HG03575 (cell line): ENCODE measurements at regions not wholly inside any gene's neighbourhood (a gene's known extent, or its start where the extent isn't known, plus 50 kb on each side); places are given as distances from the start of the nearest gene placed in this dataset.

Source experiments
- ATAC-seq: cut with Tn5 transposase; IDR thresholded peaks from one replicate; pipeline ENCODE4 v1.9.1; 2021; ENCODE audit not compliant: unreplicated experiment, insufficient number of reproducible peaks, low FRiP score; ENCODE audit errors: extremely low read depth

DNA sequence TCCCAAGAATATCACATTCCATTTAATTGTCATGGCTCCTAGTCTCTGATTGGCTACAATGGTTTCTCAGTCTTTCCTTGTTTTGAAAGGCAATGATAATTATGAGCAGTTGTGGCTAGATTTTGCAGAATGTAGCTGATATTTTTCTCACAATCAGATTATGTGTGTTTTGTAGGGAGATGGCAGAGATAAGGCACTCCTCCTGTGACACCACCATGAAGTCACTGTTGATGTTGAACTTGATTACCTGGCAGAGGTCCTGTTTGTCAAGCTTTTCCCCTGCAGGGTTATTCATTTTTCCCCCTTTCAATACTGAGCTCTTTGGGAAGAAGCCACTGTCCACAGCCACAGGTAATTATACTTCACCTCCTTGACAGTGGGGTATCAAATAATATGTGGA is 602.9 kb upstream of the PFKP start:
- no peak for ATAC-seq

DNA sequence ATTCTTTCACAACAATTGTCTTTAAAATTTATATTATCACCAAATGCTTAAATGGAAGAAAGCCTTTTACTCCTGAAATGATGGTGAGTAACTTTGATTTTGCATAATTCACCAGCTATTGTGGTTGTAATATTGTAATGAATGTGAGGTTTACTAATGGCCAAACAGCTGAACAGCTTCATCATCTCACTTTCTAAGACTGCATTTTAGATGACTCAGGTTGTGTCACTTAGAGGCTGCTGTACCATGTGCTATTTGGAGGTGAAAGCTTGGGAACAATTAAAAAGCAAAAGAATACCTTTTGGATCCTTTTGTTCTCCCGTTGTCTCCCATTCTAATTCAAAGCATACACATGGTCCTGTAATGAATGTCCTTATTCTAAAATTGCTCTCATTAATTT is 604.0 kb upstream of the PFKP start:
- ATAC-seq, result no peak

- ATAC-seq, result no peak
Observed at GRCh38 chr10:2462581-2462980, 604.8 kb upstream of the PFKP start.

- no peak for ATAC-seq
Observed at GRCh38 chr10:2460812-2461211, 606.5 kb upstream of the PFKP start.

DNA sequence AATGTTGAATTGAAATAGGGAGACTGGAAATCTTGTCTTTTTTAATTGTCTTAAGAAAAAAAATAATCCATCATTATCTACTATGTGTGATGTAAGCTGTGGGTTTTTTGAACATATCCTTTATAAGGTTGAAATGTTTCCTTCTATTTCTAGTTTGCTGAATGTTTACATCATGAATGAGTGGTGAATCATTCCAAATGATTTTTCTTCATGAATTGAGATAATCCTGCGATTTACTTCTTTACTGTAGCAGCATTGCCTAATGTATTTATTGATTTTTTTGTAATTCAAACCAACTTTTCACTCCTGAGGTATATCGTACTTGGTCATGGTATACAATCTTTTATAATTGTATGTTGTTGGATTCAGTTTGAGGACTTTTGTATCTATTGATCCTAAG is 607.6 kb upstream of the PFKP start:
- ATAC-seq, result no peak

GRCh38 chr10:2456834-2457233 is 610.5 kb upstream of the PFKP start:
- no peak for ATAC-seq

DNA sequence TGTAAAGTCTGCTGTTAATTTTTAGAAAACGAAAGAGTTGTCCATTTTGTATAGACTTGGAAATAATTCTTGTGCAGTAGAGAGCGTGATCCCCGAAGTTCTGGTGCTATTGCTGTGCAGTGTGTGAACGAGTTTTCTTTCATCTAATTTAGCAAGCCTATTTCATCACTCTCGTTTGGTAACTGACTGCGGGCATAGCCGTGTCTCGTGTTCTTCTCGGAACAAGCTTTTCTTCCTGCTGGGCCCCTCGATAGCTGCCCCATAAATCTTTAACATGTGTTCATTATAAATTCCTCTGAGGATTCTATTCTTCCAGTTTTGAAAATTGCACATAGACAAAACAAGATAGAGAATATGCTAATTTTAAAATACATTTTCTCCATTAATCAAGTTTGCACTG is 622.0 kb upstream of the PFKP start:
- ATAC-seq, result no peak

- no peak for ATAC-seq
Observed at GRCh38 chr10:2439983-2440382, 627.4 kb upstream of the PFKP start.

DNA sequence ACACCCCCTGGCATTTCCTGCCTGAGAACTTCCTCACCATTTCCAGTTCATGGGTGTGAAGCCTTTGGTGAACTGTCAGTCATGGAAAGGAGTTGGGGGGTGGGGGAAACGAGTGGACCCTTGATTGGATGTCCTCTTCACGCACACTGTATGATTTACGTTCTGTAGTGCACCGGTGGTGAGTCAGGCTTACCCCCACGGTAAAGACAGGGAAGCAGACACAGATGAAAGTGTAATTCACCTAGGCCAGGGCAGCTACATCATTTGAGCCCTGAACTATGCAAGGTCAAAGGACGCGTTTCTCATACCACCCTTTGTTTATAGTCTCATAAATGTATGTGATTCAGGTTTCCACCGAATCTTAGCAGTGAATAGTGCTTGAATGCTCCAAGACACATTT is 628.3 kb upstream of the PFKP start:
- ATAC-seq, result no peak

- ATAC-seq, result no peak
Observed at GRCh38 chr10:2438248-2438939, 629.0 kb upstream of the PFKP start.

GRCh38 chr10:2436933-2437332 is 630.4 kb upstream of the PFKP start:
- no peak for ATAC-seq

GRCh38 chr10:2431961-2432360 is 635.4 kb upstream of the PFKP start:
- ATAC-seq, result no peak

DNA sequence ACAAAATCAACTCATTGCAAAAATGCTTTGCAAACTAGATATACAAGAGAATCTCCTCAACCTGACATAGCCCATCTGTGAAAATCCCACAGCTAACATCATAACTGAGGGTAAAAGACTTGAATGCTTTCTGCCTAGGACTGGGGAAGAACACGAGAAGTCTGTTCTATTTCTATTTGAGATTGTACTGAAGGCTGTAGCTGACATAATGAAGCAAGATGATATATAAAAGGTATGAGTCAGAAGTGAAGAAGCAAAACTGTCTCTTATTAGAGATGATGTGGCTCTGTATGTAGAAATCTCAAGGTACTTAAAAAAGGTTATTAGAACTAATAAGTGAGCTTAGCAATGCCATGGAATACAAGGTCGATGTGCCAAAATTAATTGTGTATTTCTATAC is 639.9 kb upstream of the PFKP start:
- no peak for ATAC-seq

- no peak for ATAC-seq
Observed at GRCh38 chr10:2425320-2425719, 642.0 kb upstream of the PFKP start.

GRCh38 chr10:2414562-2414961 is 652.8 kb upstream of the PFKP start:
- ATAC-seq, result no peak

GRCh38 chr10:2414039-2414438 is 653.3 kb upstream of the PFKP start:
- ATAC-seq, result no peak

DNA sequence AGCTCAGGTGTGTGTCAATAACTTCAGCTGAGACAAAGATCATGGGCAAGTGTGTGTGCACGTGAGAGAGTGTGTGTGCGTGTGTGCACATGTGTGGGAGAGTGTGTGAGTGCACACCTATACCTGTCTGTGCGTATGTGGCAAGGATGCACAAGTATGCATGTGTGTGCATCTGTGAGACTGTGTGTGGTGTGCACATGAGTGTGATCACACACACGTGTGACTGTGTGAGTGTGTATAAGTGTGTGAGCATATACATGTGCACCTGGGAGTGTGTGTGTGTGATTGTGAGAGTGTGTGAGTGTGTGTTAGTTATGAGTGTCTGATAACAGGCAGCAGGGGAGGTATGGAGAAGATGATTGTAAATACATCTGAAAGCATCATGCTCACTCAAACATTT is 657.3 kb upstream of the PFKP start:
- no peak for ATAC-seq

GRCh38 chr10:2401459-2401858 is 664.1 kb upstream of the ADARB2 start:
- no peak for ATAC-seq

GRCh38 chr10:2399482-2399881 is 662.2 kb upstream of the ADARB2 start:
- no peak for ATAC-seq

- ATAC-seq, result no peak
Observed at GRCh38 chr10:2392145-2392812, 655.0 kb upstream of the ADARB2 start.

GRCh38 chr10:2387672-2388071 is 650.3 kb upstream of the ADARB2 start:
- no peak for ATAC-seq
